ENCODE measurements at regions not wholly inside any gene's neighbourhood (a gene's known extent, or its start where the extent isn't known, plus 50 kb on each side); places are given as distances from the start of the nearest gene placed in this dataset.
"Not testable (repeated sequence)": the region's sequence is repeated elsewhere in the genome, so short reads cannot be mapped to it uniquely, and the experiment has no call there.

DNA sequence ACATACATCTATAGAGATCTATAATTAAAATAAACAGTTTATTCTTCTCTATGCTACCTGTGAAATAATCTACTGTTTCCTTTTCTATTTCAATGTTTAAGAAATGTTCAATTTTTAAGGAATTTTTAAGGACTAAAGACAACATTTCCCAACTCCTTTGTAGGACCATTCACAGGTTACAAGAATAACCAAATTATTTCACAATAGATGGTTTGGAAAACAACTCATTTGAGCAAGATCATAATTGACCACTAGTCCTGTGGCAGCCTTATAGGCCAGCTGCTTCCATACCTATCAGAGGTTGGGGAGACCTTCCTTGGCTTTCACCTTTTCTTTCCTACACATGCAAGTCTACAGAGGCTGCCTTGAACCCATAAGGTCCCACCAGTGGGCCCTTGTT lies 193.7 kb downstream of the TTC39B start:
- no peak for DNase-seq

- no peak for DNase-seq
These were observed 195.9 kb downstream of the TTC39B start for GRCh38 chr9:15111071-15111470.

GRCh38 chr9:15104826-15105420 lies 194.7 kb upstream of the FREM1 start:
- DNase-seq = peak; percentile 38

DNA sequence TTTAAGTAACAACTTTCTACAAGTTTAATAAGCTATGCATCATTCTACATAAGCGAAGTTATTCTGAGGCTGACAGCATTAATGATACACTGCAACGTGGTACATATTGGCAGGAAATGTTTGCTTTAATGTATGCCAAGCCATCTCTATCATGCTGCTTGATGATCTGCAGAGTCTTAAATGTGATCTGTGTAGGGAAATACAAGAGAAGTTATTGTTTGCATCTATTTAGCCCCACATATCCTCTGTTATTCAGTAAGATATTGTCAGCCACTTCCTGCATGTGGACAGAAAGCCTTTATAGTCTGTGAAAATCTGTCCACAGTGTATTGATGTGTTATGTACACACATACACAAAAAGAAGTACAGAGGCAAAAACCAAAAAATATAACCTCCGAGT lies 193.1 kb upstream of the FREM1 start:
- DNase-seq = no peak

DNA sequence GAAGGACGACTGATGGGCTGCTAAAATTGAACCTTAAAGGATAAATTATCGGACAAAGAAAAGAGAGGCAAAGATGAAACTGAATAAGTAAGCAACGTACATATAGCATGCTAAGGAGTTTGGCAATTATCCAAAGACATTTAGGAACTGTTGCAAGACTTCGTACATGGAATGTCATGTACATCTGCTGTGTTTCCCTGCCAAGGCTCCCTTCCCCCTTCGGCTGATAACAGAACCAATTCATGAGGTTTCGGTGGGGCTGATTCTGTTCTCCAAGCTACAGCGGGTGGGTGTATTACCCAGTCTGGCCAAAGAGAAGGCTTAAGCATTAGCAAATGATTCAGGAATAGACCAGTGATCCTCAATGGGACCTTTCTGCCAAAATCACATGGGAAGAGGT lies 190.9 kb upstream of the FREM1 start:
- DNase-seq = no peak

DNA sequence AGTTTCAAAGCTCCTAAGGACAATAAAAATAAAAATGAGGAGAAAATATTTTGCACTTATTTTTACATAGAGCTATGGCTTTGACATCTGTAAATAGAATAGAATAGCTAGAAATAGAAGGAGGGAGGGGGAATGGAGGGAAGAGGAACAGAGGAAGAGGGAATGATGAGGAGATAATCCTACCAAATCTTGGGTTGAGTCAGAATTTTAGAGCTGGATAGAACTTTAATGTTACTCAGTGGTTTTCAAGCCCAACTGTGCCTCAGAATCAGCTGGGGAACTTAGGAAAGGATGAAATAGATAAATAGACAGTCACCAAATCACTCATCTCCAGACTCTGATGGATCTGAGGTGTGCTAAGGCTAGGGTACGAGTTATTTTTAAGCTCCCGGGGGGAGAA lies 190.3 kb upstream of the FREM1 start:
- no peak for DNase-seq

- DNase-seq = no peak
These were observed 186.7 kb upstream of the FREM1 start for GRCh38 chr9:15096972-15097371.

GRCh38 chr9:15086778-15087324 lies 176.6 kb upstream of the FREM1 start:
- no peak for DNase-seq

GRCh38 chr9:15086156-15086763 lies 176.0 kb upstream of the FREM1 start:
- no peak for DNase-seq

DNA sequence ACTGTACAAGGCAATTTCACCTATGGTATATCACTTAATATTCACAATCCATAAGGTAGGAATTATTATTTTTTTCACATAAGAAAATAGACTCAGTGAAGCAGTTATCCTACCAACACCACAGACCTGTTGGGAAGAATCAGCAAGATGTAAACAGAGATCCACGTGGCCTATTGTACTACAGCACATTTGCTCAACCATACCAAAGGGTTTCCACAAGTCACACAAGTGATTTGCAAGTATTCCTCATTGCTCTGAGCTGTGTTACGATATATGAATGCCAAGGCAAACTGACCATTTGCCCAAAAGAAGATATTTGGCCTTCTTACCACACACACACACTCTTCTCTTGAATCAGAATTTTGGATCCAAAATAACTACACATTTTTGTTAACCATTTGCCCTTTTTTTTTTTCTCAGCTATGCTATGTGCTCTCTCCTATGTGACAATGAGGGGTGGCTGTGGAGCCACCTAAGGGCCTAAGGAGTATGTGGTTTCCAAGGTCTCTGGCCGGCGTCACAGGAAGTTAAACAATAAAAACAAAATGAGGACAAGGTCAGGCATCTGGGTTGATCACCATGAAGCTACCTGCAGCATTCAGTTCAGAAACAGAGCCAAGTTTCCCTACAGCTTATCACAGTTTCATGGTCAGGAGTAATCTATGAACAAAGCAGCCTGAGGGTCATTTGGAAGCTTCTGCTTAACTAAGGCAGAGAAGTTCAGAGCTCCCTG lies 171.0 kb upstream of the FREM1 start:
- no peak for DNase-seq

DNA sequence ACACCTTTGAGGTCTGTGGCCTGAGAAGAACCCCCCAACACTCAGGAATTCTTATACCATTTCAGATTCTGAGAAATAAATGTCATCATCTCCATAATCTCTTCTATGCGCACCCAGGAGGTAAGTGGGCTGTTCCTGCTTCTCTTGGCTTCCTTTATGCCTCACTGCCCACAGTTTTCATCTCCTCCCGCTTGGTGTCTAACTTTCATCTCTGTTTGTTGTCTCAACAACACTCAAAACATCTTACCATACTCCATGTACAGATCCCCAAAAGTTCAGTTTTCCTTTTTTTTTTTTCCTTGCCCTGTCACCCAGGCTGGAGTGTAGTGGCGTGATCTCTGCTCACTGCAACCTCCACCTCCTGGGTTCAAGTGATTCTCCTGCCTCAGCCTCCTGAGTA lies 170.2 kb upstream of the FREM1 start:
- no peak for DNase-seq

GRCh38 chr9:15079989-15080388 lies 169.8 kb upstream of the FREM1 start:
- no peak for DNase-seq

DNA sequence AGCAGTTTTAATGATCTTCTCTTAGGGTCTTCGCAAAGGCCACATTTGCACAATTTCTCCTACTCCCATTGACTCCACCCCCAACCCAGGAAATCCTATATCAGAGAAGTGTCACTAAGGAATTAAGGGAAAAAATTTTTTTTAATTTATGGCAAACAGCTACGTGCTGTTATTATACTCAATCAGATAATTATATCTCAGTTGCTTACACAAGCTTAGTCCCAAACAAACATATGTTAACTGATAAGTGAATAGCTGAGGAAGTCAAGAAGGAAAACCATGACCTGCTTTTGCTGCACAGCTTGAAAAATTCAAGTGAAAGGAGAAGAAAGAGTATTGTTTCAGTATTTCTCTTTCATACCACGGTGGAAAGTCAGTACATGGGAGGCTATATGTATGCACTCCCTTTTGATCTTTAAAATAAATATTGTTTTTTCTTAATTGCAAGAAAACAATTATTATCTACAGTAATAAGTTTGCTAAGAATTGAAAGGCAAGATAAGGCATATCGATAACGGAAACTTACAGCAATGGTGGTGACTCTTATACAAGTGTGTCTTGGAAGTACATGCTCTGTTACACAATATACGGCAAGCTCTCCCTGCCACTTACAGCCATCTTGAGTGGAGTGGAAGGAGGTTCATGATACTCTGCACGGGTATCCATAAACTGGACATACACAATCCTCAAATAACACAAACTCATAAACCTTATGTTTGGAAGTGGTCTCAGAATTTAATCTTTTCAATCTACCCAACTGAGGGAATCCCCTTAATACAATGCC lies 167.9 kb upstream of the FREM1 start:
- no peak for DNase-seq

DNA sequence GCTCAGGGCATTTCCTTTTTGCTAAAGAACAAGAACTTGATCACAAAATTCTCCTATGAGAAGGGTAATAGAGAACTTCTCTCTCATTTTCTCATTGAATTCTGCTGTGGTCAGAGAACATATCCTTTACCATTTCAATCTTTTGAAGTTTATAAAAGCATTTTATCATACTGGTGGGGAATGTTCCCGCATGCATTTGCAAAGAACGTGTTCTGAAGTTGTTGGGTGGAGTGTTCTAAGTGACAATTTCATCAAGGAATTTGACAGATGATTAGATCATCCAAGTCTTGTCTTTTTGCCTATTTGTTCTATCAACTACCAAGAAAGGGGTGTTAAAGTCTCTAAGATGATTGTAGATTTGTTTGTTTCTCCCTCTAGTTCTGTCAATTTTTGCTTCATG lies 163.4 kb upstream of the FREM1 start:
- DNase-seq = no peak

DNA sequence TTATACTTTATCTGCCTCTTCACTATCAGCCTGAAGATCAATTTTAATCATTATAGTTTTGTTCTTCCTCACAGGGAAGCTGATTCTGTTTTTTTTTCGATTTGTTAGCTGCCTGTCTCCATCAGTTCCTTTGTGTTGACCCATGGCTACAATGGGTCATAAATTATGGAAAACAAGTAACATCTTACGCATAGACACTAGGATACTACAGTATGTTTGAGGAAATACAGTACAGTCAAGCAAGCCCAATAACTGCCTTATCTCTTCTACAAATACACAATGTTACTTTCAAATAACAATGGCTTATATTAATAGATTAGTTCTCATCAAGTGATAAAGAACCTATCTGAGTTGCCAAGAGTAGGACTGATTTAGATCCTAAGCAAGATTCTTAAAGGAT lies 160.5 kb upstream of the FREM1 start:
- DNase-seq = no peak

GRCh38 chr9:15069106-15069505 lies 158.9 kb upstream of the FREM1 start:
- no peak for DNase-seq

DNA sequence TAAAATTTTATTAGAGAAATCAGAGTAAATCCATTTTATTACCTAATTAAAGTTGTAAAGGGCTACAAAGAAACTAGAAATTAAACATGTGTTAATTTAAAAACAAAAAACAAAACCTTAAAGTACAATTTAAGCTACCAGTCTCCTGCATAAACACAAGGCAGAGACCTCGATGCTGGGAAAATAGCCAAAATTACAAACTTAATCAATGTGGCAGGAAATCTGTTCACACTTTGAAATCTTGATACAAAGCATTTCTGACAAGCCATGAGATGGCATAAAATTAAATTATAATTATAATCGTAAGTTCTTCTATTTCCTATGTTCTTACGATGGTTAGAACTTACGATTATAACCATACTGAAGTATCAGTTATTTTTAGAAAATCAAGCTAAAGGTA lies 158.0 kb upstream of the FREM1 start:
- no peak for DNase-seq

DNA sequence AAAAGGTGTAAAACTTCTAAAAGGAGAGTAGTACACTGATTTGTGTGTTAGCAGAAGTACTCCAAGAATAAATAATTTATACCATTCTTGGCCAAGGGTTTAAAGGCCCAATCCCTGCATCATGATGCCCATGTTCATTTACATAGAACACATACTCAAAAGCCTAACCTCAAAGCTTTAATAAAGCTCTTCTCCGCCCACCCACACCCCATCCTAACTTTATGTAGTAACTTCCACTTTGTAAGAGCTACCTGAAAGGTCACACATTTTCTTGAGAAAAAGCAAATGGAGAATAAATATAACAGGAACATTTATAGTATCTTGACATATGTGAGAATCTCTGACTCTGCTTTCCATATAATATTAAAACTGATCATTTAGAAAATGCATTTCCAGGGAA lies 148.8 kb upstream of the FREM1 start:
- no peak for DNase-seq

DNA sequence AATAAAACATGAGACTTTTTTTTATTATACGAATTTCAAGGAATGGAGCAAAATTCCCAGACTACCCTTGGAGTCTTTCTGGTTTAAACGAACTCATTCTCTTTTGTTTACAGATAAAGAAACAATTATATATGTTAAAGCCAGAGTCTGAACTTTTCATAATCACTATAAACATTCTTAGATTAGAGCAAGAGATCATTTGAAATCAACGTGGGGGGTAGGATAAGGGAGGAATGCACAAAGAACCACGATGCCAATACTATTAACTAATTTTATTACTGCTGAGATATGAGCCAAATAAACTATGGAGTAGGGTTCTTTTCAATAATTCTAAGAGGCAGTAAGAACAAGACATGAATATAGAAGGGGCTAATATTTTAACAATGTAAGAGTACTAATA lies 148.0 kb upstream of the FREM1 start:
- no peak for DNase-seq

DNA sequence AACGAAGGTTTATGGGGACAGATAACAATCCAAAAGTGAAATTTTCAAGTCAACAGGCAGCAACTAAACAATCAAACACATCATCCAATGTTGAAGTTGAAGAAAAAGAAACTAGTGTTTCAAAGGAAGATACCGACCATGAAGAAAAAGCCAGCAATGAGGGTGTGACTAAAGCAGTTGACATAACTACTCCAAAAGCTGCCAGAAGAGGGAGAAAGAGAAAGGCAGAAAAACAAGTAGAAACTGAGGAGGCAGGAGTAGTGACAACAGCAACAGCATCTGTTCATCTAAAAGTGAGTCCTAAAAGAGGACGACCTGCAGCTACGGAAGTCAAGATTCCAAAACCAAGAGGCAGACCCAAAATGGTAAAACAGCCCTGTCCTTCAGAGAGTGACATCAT lies 145.1 kb upstream of the FREM1 start:
- DNase-seq = not testable (repeated sequence)

DNA sequence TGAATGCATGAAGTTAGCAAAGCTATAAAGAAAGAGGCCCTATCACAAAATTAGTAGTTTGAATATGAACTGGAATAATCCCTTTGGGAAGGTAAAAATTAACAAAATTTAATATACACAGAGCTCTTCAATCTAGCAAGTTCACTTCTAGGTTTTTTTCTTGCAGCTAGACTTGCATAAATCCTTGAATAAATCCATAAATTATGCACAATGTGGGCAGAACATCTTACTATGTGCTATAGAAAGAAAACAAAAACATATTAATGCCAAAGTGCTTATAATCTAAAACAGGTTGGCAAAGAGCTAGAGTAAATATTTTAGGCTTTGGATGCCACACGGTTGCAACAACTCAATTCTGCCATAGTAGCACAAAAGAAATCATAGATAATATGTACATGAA lies 138.5 kb upstream of the FREM1 start:
- DNase-seq = no peak

DNA sequence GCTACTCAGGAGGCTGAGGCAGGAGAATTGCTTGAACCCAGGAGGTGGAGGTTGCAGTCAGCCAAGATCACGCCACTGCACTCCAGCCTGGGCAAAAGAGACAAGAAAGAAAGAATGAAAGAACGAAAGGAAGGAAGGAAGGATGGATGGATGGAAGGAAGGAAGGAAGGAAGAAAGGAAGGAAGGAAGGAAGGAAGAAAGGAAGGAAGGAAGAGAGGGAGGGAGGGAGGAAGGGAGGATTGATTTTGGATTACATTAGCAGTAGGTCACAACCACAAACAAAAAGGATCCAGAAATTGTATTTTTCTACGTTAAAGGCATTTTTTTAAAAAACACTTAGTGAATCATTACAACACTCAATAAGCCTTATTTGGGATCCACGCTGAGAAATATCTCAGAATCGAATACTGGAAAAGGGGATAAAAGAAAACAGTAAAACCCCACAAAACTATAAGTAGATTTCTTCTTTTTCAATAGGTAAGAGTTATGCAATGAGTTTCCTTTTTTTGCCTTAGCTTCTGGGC lies 136.9 kb upstream of the FREM1 start:
- no peak for DNase-seq

DNA sequence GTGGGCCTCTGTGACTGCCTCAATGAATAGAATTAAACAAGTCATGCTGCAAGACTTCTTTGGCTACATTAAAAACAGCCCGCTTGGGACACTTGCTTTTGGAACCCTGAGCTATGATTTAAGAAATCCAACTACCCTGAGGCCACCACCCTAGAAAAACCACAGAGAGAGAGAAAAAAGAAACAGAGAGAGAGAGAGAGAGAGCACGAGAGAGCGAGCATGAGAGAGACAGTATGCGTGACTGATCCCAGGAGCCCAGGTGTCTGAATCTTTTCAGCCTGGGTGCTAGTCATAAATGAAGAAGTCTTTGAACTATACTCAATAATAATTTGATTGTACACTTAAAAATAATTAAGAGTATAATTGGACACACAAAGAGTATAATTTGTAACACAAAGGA lies 123.1 kb upstream of the FREM1 start:
- no peak for DNase-seq
